GM23338 (cell line): ENCODE measurements at regions not wholly inside any gene's neighbourhood (a gene's known extent, or its start where the extent isn't known, plus 50 kb on each side); places are given as distances from the start of the nearest gene placed in this dataset.

Source experiments
- ATAC-seq: fragments of 200-7000 bp; cut with Tn5 transposase; 3 replicates; pipeline ENCODE4 v1.9.1; 2020
- DNase-seq: peaks from one replicate; pipeline ENCODE4 v3.0.0-alpha.2; 2015; ENCODE audit warnings: low spot score
- H2AFZ ChIP-seq: fragments of 200-600 bp; sonication (generic); 2 replicates; pipeline ENCODE4 v1.8.0; 2016; ENCODE audit warnings: antibody characterized with exemption, mild to moderate bottlenecking, moderate library complexity
- H3F3A ChIP-seq: fragments of 200-600 bp; sonication (generic); replicated peaks from 2 replicates; pipeline ENCODE4 v1.8.0; 2017; ENCODE audit warnings: antibody characterized with exemption, mixed run types, low read depth
- H3K27ac ChIP-seq: fragments of 200-600 bp; sonication (generic); 2 replicates; pipeline ENCODE4 v1.6.1; 2016; ENCODE audit warnings: low read depth
- H3K27me3 ChIP-seq: fragments of 200-600 bp; sonication (generic); 2 replicates; pipeline ENCODE4 v1.8.0; 2016; ENCODE audit warnings: mild to moderate bottlenecking, mixed run types, moderate library complexity; ENCODE audit not compliant: insufficient read depth
- H3K36me3 ChIP-seq: fragments of 200-600 bp; sonication (generic); 2 replicates; pipeline ENCODE4 v1.8.0; 2016; ENCODE audit warnings: mild to moderate bottlenecking; ENCODE audit not compliant: insufficient read depth
- H3K4me1 ChIP-seq: fragments of 200-600 bp; sonication (generic); 2 replicates; pipeline ENCODE4 v1.8.0; 2016; ENCODE audit warnings: mild to moderate bottlenecking, moderate library complexity; ENCODE audit not compliant: insufficient read depth
- H3K4me2 ChIP-seq: fragments of 200-600 bp; sonication (generic); 2 replicates; pipeline ENCODE4 v1.7.1; 2017; ENCODE audit warnings: mixed run types
- H3K4me3 ChIP-seq: fragments of 200-600 bp; sonication (generic); 2 replicates; pipeline ENCODE4 v1.6.1; 2016; ENCODE audit warnings: mixed run types
- H3K79me2 ChIP-seq: fragments of 200-600 bp; sonication (generic); replicated peaks from 2 replicates; pipeline ENCODE4 v1.8.0; 2017; ENCODE audit warnings: mild to moderate bottlenecking; ENCODE audit not compliant: insufficient read depth
- H3K9me2 ChIP-seq: fragments of 200-600 bp; sonication (generic); 2 replicates; pipeline ENCODE4 v1.8.0; 2017; ENCODE audit not compliant: insufficient read depth
- H4K20me1 ChIP-seq: fragments of 200-600 bp; sonication (generic); replicated peaks from 2 replicates; pipeline ENCODE4 v1.8.0; 2017; ENCODE audit warnings: mild to moderate bottlenecking; ENCODE audit not compliant: insufficient read depth
- H3K27ac Mint-ChIP-seq: 2 replicates; pipeline ENCODE4 v1.8.0; 2020; ENCODE audit warnings: inconsistent platforms, mild to moderate bottlenecking, moderate library complexity, mixed read lengths
- H3K27me3 Mint-ChIP-seq: 3 replicates; pipeline ENCODE4 v1.8.0; 2022; ENCODE audit warnings: low read depth, mild to moderate bottlenecking, moderate library complexity, mixed read lengths, inconsistent platforms; ENCODE audit not compliant: insufficient read depth, poor library complexity
- H3K36me3 Mint-ChIP-seq: 3 replicates; pipeline ENCODE4 v1.8.0; 2021; ENCODE audit warnings: low read depth, mild to moderate bottlenecking, inconsistent platforms, moderate library complexity, mixed read lengths
- H3K4me1 Mint-ChIP-seq: 3 replicates; pipeline ENCODE4 v1.8.0; 2020; ENCODE audit warnings: mild to moderate bottlenecking, inconsistent platforms, mixed read lengths
- H3K4me3 Mint-ChIP-seq: 3 replicates; pipeline ENCODE4 v1.8.0; 2021; ENCODE audit warnings: moderate library complexity, mild to moderate bottlenecking, inconsistent platforms, mixed read lengths
- H3K9me3 Mint-ChIP-seq: 3 replicates; pipeline ENCODE4 v1.8.0; 2020; ENCODE audit warnings: moderate library complexity, mild to moderate bottlenecking, inconsistent platforms, mixed read lengths
- EZH2 ChIP-seq: fragments of 200-600 bp; sonication (generic); IDR thresholded peaks from one replicate; pipeline ENCODE4 v1.8.0; 2017; ENCODE audit warnings: antibody characterized with exemption, mild to moderate bottlenecking, low read depth; ENCODE audit not compliant: unreplicated experiment
- EZH2phosphoT487 ChIP-seq: fragments of 200-600 bp; sonication (generic); IDR thresholded peaks from one replicate; pipeline ENCODE4 v1.8.1; 2018; ENCODE audit warnings: antibody characterized with exemption; ENCODE audit not compliant: unreplicated experiment
- JUNB ChIP-seq: IDR thresholded peaks from one replicate; pipeline ENCODE4 v1.6.1; 2016; ENCODE audit warnings: antibody characterized with exemption; ENCODE audit not compliant: unreplicated experiment
- NANOG ChIP-seq: IDR thresholded peaks from 2 replicates; pipeline ENCODE4 v1.6.1; 2016; ENCODE audit warnings: antibody characterized with exemption, borderline replicate concordance
- POLR2AphosphoS5 ChIP-seq: IDR thresholded peaks from 2 replicates; pipeline ENCODE4 v1.6.1; 2016; ENCODE audit warnings: antibody characterized with exemption, low read depth
- STAT1 ChIP-seq: IDR thresholded peaks from one replicate; pipeline ENCODE4 v1.6.1; 2016; ENCODE audit warnings: antibody characterized with exemption; ENCODE audit not compliant: unreplicated experiment
- ZNF114 ChIP-seq: fragments of 250-450 bp; sonication (Bioruptor Pico); IDR thresholded peaks from 2 replicates; pipeline ENCODE4 v1.5.0; 2020; ENCODE audit warnings: mild to moderate bottlenecking, moderate library complexity
- ZNF331 ChIP-seq: fragments of 250-450 bp; sonication (Bioruptor Pico); IDR thresholded peaks from 2 replicates; pipeline ENCODE4 v1.5.0; 2020; ENCODE audit warnings: low read depth, mild to moderate bottlenecking, moderate library complexity
- TF ChIP-seq, protein P1 (sequence below): IDR thresholded peaks from one replicate; pipeline ENCODE4 v1.6.1; 2018; ENCODE audit warnings: antibody characterized with exemption; ENCODE audit not compliant: unreplicated experiment
- TF ChIP-seq, protein P2 (sequence below): IDR thresholded peaks from 2 replicates; pipeline ENCODE4 v1.6.1; 2016; ENCODE audit warnings: antibody characterized with exemption
- TF ChIP-seq, protein P3 (sequence below): fragments of 250-450 bp; sonication (Bioruptor Pico); IDR thresholded peaks from 2 replicates; pipeline ENCODE4 v1.5.0; 2020; ENCODE audit warnings: mild to moderate bottlenecking, moderate library complexity

DNA sequence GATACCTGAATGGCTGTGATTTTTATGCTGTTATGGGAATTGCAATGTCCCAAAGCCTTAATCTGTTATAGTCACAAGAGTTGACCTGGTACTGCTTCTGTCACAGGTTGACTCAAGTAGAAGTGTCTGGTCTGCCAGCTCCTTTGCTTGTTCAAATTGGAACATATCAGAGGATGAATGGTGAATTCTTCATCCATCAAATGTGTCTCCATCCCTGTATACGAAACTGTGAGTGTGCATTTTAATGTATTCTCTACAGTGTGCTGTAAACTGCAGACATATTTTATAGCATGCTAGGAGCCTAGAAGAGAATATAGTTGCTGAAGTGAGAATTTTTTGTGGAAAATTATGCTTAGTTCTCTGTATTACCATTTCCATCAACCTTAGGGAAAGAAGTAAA is 608.4 kb downstream of the AMY1C start:
- H3K27ac ChIP-seq: no peak overlapping the region
- no peaks in the 10 kb centered on the region for H3F3A ChIP-seq
- DNase-seq (no peak), ATAC-seq (no peak)
- Mint-ChIP-seq H3K4me1 (peaks cover 5% of the 10 kb centered on the region; the same call in 2 of the 3 replicates), H3K9me3 (no peaks in the 10 kb centered on the region), H3K27ac (no peak overlapping the region), H3K36me3 (no peaks in the 10 kb centered on the region), H3K27me3 (no peaks in the 10 kb centered on the region), H3K4me3 (no peak overlapping the region)
- H2AFZ ChIP-seq: no peak overlapping the region
- no peaks in the 10 kb centered on the region for H3K27me3 ChIP-seq
- no peaks in the 10 kb centered on the region for H3K79me2 ChIP-seq
- H4K20me1 ChIP-seq: no peaks in the 10 kb centered on the region
- TF ChIP-seq STAT1: no peak
- no peak for TF ChIP-seq JUNB
- TF ChIP-seq EZH2phosphoT487: no peak
- TF ChIP-seq, protein P1, sequence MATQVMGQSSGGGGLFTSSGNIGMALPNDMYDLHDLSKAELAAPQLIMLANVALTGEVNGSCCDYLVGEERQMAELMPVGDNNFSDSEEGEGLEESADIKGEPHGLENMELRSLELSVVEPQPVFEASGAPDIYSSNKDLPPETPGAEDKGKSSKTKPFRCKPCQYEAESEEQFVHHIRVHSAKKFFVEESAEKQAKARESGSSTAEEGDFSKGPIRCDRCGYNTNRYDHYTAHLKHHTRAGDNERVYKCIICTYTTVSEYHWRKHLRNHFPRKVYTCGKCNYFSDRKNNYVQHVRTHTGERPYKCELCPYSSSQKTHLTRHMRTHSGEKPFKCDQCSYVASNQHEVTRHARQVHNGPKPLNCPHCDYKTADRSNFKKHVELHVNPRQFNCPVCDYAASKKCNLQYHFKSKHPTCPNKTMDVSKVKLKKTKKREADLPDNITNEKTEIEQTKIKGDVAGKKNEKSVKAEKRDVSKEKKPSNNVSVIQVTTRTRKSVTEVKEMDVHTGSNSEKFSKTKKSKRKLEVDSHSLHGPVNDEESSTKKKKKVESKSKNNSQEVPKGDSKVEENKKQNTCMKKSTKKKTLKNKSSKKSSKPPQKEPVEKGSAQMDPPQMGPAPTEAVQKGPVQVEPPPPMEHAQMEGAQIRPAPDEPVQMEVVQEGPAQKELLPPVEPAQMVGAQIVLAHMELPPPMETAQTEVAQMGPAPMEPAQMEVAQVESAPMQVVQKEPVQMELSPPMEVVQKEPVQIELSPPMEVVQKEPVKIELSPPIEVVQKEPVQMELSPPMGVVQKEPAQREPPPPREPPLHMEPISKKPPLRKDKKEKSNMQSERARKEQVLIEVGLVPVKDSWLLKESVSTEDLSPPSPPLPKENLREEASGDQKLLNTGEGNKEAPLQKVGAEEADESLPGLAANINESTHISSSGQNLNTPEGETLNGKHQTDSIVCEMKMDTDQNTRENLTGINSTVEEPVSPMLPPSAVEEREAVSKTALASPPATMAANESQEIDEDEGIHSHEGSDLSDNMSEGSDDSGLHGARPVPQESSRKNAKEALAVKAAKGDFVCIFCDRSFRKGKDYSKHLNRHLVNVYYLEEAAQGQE: no peak
- TF ChIP-seq EZH2: no peak
- H3K36me3 ChIP-seq: no peaks in the 10 kb centered on the region
- no peaks in the 10 kb centered on the region for H3K4me1 ChIP-seq
- no peak overlapping the region for H3K4me2 ChIP-seq
- H3K4me3 ChIP-seq: no peak overlapping the region
- H3K9me2 ChIP-seq: no peaks in the 10 kb centered on the region

DNA sequence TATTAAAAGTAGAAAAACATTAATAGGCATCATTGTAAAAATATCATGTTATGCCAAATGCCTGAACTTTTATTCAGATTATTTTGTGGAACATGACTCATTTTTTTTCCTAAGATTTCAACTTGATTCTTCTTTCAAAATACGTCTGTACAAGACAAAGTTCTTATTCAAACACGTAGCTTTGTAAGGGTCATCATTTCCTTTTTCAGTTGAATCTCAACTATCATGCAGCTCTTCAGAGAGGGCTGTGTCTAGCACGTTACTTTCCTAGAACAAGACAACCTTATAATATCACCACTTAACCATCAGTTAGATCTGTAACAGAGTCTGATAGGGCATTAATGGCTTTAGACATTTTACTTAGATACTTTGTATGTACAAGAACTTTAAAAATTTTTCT is 608.9 kb downstream of the AMY1C start:
- H3F3A ChIP-seq: no peaks in the 10 kb centered on the region
- no peaks in the 10 kb centered on the region for H3K79me2 ChIP-seq
- DNase-seq: no peak
- ATAC-seq: no peak
- H3K36me3 ChIP-seq: no peaks in the 10 kb centered on the region
- Mint-ChIP-seq H3K27me3 (no peaks in the 10 kb centered on the region), H3K27ac (no peak overlapping the region), H3K4me1 (peaks cover 5% of the 10 kb centered on the region; the same call in 2 of the 3 replicates), H3K9me3 (no peaks in the 10 kb centered on the region), H3K36me3 (no peaks in the 10 kb centered on the region), H3K4me3 (no peak overlapping the region)
- no peaks in the 10 kb centered on the region for H3K27me3 ChIP-seq
- H3K4me2 ChIP-seq: no peak overlapping the region
- H3K4me1 ChIP-seq: no peaks in the 10 kb centered on the region
- H2AFZ ChIP-seq: no peak overlapping the region
- H3K9me2 ChIP-seq: no peaks in the 10 kb centered on the region
- no peak overlapping the region for H3K4me3 ChIP-seq
- H4K20me1 ChIP-seq: no peaks in the 10 kb centered on the region
- H3K27ac ChIP-seq: no peak overlapping the region
- TF ChIP-seq, protein P2, sequence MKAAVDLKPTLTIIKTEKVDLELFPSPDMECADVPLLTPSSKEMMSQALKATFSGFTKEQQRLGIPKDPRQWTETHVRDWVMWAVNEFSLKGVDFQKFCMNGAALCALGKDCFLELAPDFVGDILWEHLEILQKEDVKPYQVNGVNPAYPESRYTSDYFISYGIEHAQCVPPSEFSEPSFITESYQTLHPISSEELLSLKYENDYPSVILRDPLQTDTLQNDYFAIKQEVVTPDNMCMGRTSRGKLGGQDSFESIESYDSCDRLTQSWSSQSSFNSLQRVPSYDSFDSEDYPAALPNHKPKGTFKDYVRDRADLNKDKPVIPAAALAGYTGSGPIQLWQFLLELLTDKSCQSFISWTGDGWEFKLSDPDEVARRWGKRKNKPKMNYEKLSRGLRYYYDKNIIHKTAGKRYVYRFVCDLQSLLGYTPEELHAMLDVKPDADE: no peak
- no peak for TF ChIP-seq ZNF331 (CRISPR knock-in tag)
- no peak for TF ChIP-seq NANOG
- no peak for TF ChIP-seq ZNF114 (CRISPR knock-in tag)
- no peak for TF ChIP-seq POLR2AphosphoS5
- no peak for TF ChIP-seq JUNB
- TF ChIP-seq EZH2: no peak
- TF ChIP-seq, protein P3, sequence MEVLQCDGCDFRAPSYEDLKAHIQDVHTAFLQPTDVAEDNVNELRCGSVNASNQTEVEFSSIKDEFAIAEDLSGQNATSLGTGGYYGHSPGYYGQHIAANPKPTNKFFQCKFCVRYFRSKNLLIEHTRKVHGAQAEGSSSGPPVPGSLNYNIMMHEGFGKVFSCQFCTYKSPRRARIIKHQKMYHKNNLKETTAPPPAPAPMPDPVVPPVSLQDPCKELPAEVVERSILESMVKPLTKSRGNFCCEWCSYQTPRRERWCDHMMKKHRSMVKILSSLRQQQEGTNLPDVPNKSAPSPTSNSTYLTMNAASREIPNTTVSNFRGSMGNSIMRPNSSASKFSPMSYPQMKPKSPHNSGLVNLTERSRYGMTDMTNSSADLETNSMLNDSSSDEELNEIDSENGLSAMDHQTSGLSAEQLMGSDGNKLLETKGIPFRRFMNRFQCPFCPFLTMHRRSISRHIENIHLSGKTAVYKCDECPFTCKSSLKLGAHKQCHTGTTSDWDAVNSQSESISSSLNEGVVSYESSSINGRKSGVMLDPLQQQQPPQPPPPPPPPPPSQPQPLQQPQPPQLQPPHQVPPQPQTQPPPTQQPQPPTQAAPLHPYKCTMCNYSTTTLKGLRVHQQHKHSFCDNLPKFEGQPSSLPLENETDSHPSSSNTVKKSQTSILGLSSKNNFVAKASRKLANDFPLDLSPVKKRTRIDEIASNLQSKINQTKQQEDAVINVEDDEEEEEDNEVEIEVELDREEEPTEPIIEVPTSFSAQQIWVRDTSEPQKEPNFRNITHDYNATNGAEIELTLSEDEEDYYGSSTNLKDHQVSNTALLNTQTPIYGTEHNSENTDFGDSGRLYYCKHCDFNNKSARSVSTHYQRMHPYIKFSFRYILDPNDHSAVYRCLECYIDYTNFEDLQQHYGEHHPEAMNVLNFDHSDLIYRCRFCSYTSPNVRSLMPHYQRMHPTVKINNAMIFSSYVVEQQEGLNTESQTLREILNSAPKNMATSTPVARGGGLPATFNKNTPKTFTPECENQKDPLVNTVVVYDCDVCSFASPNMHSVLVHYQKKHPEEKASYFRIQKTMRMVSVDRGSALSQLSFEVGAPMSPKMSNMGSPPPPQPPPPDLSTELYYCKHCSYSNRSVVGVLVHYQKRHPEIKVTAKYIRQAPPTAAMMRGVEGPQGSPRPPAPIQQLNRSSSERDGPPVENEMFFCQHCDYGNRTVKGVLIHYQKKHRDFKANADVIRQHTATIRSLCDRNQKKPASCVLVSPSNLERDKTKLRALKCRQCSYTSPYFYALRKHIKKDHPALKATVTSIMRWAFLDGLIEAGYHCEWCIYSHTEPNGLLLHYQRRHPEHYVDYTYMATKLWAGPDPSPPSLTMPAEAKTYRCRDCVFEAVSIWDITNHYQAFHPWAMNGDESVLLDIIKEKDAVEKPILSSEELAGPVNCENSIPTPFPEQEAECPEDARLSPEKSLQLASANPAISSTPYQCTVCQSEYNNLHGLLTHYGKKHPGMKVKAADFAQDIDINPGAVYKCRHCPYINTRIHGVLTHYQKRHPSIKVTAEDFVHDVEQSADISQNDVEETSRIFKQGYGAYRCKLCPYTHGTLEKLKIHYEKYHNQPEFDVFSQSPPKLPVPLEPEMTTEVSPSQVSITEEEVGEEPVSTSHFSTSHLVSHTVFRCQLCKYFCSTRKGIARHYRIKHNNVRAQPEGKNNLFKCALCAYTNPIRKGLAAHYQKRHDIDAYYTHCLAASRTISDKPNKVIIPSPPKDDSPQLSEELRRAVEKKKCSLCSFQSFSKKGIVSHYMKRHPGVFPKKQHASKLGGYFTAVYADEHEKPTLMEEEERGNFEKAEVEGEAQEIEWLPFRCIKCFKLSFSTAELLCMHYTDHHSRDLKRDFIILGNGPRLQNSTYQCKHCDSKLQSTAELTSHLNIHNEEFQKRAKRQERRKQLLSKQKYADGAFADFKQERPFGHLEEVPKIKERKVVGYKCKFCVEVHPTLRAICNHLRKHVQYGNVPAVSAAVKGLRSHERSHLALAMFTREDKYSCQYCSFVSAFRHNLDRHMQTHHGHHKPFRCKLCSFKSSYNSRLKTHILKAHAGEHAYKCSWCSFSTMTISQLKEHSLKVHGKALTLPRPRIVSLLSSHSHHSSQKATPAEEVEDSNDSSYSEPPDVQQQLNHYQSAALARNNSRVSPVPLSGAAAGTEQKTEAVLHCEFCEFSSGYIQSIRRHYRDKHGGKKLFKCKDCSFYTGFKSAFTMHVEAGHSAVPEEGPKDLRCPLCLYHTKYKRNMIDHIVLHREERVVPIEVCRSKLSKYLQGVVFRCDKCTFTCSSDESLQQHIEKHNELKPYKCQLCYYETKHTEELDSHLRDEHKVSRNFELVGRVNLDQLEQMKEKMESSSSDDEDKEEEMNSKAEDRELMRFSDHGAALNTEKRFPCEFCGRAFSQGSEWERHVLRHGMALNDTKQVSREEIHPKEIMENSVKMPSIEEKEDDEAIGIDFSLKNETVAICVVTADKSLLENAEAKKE: no peak
